NCI-H524 (cell line): ENCODE measurements at regions not wholly inside any gene's neighbourhood (a gene's known extent, or its start where the extent isn't known, plus 50 kb on each side); places are given as distances from the start of the nearest gene placed in this dataset.
"Not testable (repeated sequence)": the region's sequence is repeated elsewhere in the genome, so short reads cannot be mapped to it uniquely, and the experiment has no call there.

Experiments
- DNase-seq, 2 experiments: peaks; one replicate each; lab custom pipeline; 2025; lab: John Stamatoyannopoulos, UW

GRCh38 chr17:70519300-70519699, 350.0 kb downstream of the KCNJ2 start:
- DNase-seq, result no peak

- no peak for DNase-seq
These were observed 351.1 kb downstream of the KCNJ2 start for GRCh38 chr17:70520447-70520846.

GRCh38 chr17:70520956-70521355, 351.6 kb downstream of the KCNJ2 start:
- no peak for DNase-seq

- DNase-seq, result no peak
These were observed 352.5 kb downstream of the KCNJ2 start for GRCh38 chr17:70521821-70522256.

- DNase-seq, result no peak
These were observed 354.1 kb downstream of the KCNJ2 start for GRCh38 chr17:70523426-70523825.

GRCh38 chr17:70525035-70525434, 355.7 kb downstream of the KCNJ2 start:
- DNase-seq, result not testable (repeated sequence)

GRCh38 chr17:70525961-70526360, 356.6 kb downstream of the KCNJ2 start:
- no peak for DNase-seq

GRCh38 chr17:70527364-70527888, 358.1 kb downstream of the KCNJ2 start:
- DNase-seq, result no peak

- DNase-seq, result no peak
These were observed 364.1 kb downstream of the KCNJ2 start for GRCh38 chr17:70533427-70533826.

GRCh38 chr17:70535986-70536385, 366.7 kb downstream of the KCNJ2 start:
- DNase-seq, result no peak

- DNase-seq, result no peak
These were observed 370.0 kb downstream of the KCNJ2 start for GRCh38 chr17:70539132-70539924.

- DNase-seq, result no peak
These were observed 373.5 kb downstream of the KCNJ2 start for GRCh38 chr17:70542876-70543275.

GRCh38 chr17:70544317-70544716, 375.0 kb downstream of the KCNJ2 start:
- DNase-seq, result no peak

GRCh38 chr17:70552230-70552981, 383.1 kb downstream of the KCNJ2 start:
- peak; percentile 59 to 83 for DNase-seq

- no peak for DNase-seq
These were observed 383.6 kb downstream of the KCNJ2 start for GRCh38 chr17:70552982-70553334.

- no peak for DNase-seq
These were observed 386.4 kb downstream of the KCNJ2 start for GRCh38 chr17:70555723-70556122.

- DNase-seq, result no peak
These were observed 389.5 kb downstream of the KCNJ2 start for GRCh38 chr17:70558821-70559220.

- no peak for DNase-seq
These were observed 391.1 kb downstream of the KCNJ2 start for GRCh38 chr17:70560471-70560870.

- DNase-seq, result no peak
These were observed 392.8 kb downstream of the KCNJ2 start for GRCh38 chr17:70562137-70562536.

- DNase-seq, result peak; percentile 96
These were observed 394.0 kb downstream of the KCNJ2 start for GRCh38 chr17:70563281-70563820.

GRCh38 chr17:70564006-70564620, 394.8 kb downstream of the KCNJ2 start:
- no peak for DNase-seq

- no peak for DNase-seq
These were observed 399.8 kb downstream of the KCNJ2 start for GRCh38 chr17:70569128-70569527.
